Uterus (tissue), 3 donors: ENCODE measurements at regions not wholly inside any gene's neighbourhood (a gene's known extent, or its start where the extent isn't known, plus 50 kb on each side); places are given as distances from the start of the nearest gene placed in this dataset.

Source experiments
- DNase-seq, 2 donors: peaks; one replicate each; pipeline ENCODE4 v3.0.0-alpha.2; 2019 to 2020
- H3K27ac ChIP-seq, 2 donors: fragments of 200-600 bp; sonication (generic); 1 replicate in 1 of 2; 2 replicates in 1 of 2; pipeline ENCODE4 v1.5.1; 2016 to 2018
- H3K27me3 ChIP-seq, 2 donors: fragments of 200-600 bp; sonication (generic); one replicate each; pipeline ENCODE4 v1.5.1; 2018 to 2019; ENCODE audit warnings: control low read depth in 1 of 2
- H3K36me3 ChIP-seq, 2 donors: fragments of 200-600 bp; sonication (generic); one replicate each; pipeline ENCODE4 v1.5.1; 2019; ENCODE audit warnings: control low read depth in 1 of 2
- H3K4me1 ChIP-seq, 2 donors: fragments of 200-600 bp; sonication (generic); one replicate each; pipeline ENCODE4 v1.5.1; 2018 to 2019; ENCODE audit warnings: control low read depth in 1 of 2
- H3K4me3 ChIP-seq, 2 donors: fragments of 200-600 bp; sonication (generic); 1 replicate in 1 of 2; 2 replicates in 1 of 2; pipeline ENCODE4 v1.5.1; 2018 to 2019; ENCODE audit warnings: mild to moderate bottlenecking in 1 of 2
- H3K9me3 ChIP-seq, 2 donors: fragments of 200-600 bp; sonication (generic); one replicate each; pipeline ENCODE4 v1.5.1; 2019; ENCODE audit warnings: control low read depth in 1 of 2
- POLR2A ChIP-seq, 2 donors: fragments of 450-650 bp; IDR thresholded peaks; one replicate each; pipeline ENCODE4 v1.6.1; 2016; ENCODE audit warnings: antibody characterized with exemption in 2 of 2, mild to moderate bottlenecking in 1 of 2, moderate library complexity in 1 of 2
- intact Hi-C: fragments of 100-400 bp; cut with DNase I; formaldehyde crosslinking; loops from one replicate; pipeline ENCODE4 v1.15.1; 2023; ENCODE audit warnings: low total_unique reads
- TF ChIP-seq, protein P1 (sequence below), 4 experiments: fragments of 200-600 bp in 2 of 4; fragments of 450-650 bp in 2 of 4; sonication (generic) in 2 of 4; IDR thresholded peaks; one replicate each; pipeline ENCODE4 v1.5.1; 2016 to 2019; ENCODE audit warnings: antibody characterized with exemption in 4 of 4, mild to moderate bottlenecking in 2 of 4, moderate library complexity in 1 of 4
- donor health status: DM: yes; HTN: yes; CAD: no.

DNA sequence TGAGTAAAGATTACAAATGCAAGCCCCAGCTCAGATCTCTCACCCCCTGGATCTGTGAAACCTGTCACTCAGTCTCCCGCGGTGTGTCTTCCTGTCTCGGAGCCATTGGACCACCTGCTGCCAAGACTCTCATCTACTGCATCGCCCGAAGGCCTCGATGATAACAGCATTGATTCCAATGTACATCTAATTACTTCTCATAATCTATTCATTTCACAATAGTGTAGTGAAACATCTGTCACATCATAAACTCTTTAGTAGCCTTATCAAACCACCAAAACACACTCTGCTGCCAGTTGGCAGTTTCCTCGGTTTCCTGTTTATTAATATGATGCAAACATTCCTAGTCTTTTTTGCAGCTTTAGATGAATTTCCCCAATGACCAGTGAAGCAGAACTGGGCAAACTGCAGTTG, 220.3 kb downstream of the POU4F1 start:
- Histone ChIP-seq H3K27ac (no peak overlapping the region), H3K36me3 (no peaks in the 10 kb centered on the region), H3K4me3 (no peak overlapping the region), H3K9me3 (no peaks in the 10 kb centered on the region), H3K4me1 (no peaks in the 10 kb centered on the region), H3K27me3 (no peaks in the 10 kb centered on the region)
- DNase-seq: no peak
- intact Hi-C loops: no loop called here
- TF ChIP-seq, protein P1, sequence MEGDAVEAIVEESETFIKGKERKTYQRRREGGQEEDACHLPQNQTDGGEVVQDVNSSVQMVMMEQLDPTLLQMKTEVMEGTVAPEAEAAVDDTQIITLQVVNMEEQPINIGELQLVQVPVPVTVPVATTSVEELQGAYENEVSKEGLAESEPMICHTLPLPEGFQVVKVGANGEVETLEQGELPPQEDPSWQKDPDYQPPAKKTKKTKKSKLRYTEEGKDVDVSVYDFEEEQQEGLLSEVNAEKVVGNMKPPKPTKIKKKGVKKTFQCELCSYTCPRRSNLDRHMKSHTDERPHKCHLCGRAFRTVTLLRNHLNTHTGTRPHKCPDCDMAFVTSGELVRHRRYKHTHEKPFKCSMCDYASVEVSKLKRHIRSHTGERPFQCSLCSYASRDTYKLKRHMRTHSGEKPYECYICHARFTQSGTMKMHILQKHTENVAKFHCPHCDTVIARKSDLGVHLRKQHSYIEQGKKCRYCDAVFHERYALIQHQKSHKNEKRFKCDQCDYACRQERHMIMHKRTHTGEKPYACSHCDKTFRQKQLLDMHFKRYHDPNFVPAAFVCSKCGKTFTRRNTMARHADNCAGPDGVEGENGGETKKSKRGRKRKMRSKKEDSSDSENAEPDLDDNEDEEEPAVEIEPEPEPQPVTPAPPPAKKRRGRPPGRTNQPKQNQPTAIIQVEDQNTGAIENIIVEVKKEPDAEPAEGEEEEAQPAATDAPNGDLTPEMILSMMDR (IDR thresholded peaks at IDR 0.05): no peak
- no peak for TF ChIP-seq POLR2A (IDR thresholded peaks at IDR 0.05)

DNA sequence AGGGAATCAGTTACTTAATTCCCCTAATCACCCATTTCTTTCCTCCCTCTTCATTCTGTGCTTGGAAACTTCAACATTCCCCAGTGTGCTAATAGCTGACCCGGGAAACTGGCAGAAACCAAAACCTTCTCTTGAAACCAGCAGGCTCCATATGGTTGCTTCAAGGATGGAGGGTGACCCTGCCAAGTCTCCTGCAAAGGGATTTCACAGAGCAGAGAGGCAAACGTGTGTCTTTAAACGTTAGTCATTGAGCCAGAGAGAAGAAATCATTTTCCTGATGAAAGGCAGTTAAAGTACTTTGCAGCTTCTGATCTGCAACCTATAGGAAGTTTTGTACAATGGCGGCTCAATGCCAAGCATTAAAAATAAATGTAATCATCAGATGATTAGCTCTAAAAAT, 220.9 kb downstream of the POU4F1 start:
- TF ChIP-seq POLR2A (IDR thresholded peaks at IDR 0.05): no peak
- TF ChIP-seq, protein P1 (IDR thresholded peaks at IDR 0.05): no peak
- Histone ChIP-seq H3K27ac (no peak overlapping the region), H3K4me1 (no peaks in the 10 kb centered on the region), H3K4me3 (no peak overlapping the region), H3K9me3 (no peaks in the 10 kb centered on the region), H3K27me3 (no peaks in the 10 kb centered on the region), H3K36me3 (no peaks in the 10 kb centered on the region)
- DNase-seq: no peak
- intact Hi-C loops: no loop called here

DNA sequence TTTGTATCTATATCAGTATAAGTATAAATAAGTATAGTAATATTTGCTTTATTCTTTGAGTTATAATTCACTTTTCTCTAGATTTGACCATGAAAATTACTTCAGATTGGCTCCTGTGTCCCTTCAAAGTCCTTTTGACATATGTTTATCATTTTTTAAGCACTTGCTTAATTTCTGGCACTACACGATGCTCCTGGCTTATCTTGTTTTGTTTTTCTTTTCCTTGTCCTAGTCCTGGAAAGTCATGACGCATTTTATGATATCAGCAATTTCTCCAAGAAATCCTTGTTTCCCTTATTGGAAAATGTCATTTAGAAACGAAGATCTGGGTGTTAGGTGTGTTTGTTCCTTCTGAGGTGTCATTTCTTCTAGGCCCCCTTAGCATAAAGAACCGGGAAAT, 226.5 kb downstream of the POU4F1 start:
- TF ChIP-seq, protein P1 (IDR thresholded peaks at IDR 0.05): no peak
- TF ChIP-seq POLR2A (IDR thresholded peaks at IDR 0.05): no peak
- Histone ChIP-seq H3K27ac (no peak overlapping the region), H3K36me3 (no peaks in the 10 kb centered on the region), H3K4me1 (no peaks in the 10 kb centered on the region), H3K4me3 (no peak overlapping the region), H3K9me3 (no peaks in the 10 kb centered on the region), H3K27me3 (no peaks in the 10 kb centered on the region)
- DNase-seq: no peak
- intact Hi-C loops: no loop called here

DNA sequence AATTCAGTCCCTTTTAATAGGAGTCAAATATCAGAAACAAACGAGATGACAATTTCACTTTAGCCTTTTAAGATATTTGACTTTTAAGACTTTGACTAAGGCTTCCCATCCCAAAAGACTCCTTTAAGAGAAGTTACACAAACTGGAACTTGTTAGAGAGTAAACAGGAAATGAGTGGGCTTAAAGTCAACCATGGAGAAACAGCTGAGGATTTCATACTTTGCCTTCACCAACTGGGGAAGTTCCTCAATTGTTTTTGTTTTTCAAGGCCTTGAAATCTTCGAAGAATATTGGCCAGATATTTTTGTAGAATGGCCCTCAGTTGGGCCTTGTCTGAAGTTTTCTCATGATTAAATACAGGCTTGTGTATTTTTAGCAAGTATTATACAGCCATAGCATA, 227.3 kb downstream of the POU4F1 start:
- intact Hi-C loops: no loop called here
- H3K4me1 ChIP-seq: no peaks in the 10 kb centered on the region
- no peaks in the 10 kb centered on the region for H3K27me3 ChIP-seq
- TF ChIP-seq, protein P1 (IDR thresholded peaks at IDR 0.05): no peak
- no peak for TF ChIP-seq POLR2A (IDR thresholded peaks at IDR 0.05)
- no peaks in the 10 kb centered on the region for H3K9me3 ChIP-seq
- H3K27ac ChIP-seq: no peak overlapping the region
- H3K36me3 ChIP-seq: no peaks in the 10 kb centered on the region
- no peak for DNase-seq
- no peak overlapping the region for H3K4me3 ChIP-seq

DNA sequence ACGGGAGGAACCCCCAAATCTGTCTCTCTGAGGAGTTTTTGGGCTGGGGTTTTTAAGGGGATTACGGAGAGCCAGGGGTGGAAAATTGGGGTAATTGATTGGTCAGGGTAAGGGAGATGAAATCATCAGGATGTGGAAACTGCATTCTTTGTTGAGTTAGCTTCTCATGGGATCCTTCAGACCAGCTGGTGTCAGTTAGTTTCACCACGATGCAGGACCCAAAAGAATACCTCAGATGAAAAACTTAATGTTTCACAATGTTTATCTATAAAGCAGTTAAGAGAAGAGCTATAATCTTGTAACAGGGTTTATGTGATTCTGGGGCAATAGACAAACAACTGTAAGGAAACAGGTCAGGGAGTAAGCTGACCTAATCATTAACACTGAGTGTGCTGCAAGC, 230.8 kb downstream of the POU4F1 start:
- H3K27ac ChIP-seq: no peak overlapping the region
- H3K36me3 ChIP-seq: no peaks in the 10 kb centered on the region
- intact Hi-C loops: no loop called here
- no peaks in the 10 kb centered on the region for H3K4me1 ChIP-seq
- DNase-seq: no peak
- TF ChIP-seq, protein P1 (IDR thresholded peaks at IDR 0.05): no peak
- no peak for TF ChIP-seq POLR2A (IDR thresholded peaks at IDR 0.05)
- no peaks in the 10 kb centered on the region for H3K27me3 ChIP-seq
- no peaks in the 10 kb centered on the region for H3K9me3 ChIP-seq
- no peak overlapping the region for H3K4me3 ChIP-seq
